GM12892 (cell line): ENCODE measurements at regions not wholly inside any gene's neighbourhood (a gene's known extent, or its start where the extent isn't known, plus 50 kb on each side); places are given as distances from the start of the nearest gene placed in this dataset.

Experiments
- POLR2A ChIP-seq: IDR thresholded peaks from 2 replicates; pipeline ENCODE4 v1.6.1; 2011; ENCODE audit warnings: low read depth, low read length, control low read depth
- TAF1 ChIP-seq: IDR thresholded peaks from 2 replicates; pipeline ENCODE4 v1.6.1; 2011; ENCODE audit warnings: low read depth, mild to moderate bottlenecking, control low read depth, low read length, borderline replicate concordance

DNA sequence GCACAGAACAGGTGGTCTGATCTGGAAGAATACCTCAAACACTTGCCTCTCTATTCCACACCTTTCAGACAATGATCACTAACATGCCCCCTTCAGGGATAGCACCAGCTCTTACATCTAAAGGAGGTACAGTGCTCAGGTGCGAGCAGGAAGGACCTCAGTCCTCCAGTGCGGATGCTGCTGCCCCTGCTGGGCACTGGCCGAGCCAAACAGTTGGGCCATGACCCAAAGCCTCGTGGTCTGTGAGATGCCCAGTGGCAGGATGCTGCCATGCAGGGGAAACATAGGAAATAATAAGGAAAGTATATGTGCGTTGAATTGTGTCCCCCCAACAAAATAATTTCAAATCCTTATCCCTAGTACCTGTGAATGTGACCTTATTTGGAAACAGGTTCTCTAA, 243.7 kb downstream of the NDUFA10 start:
- TF ChIP-seq POLR2A (no peak), TAF1 (no peak)
